VCaP (cell line): ENCODE measurements at regions not wholly inside any gene's neighbourhood (a gene's known extent, or its start where the extent isn't known, plus 50 kb on each side); places are given as distances from the start of the nearest gene placed in this dataset.

Experiments used
- H3K27ac ChIP-seq: fragments of 450-650 bp; 2 replicates; pipeline ENCODE4 v1.5.1; 2017
- CTCF ChIP-seq: fragments of 450-650 bp; conservative IDR thresholded peaks from 2 replicates; pipeline ENCODE4 v1.5.1; 2017; ENCODE audit warnings: mild to moderate bottlenecking, moderate library complexity

DNA sequence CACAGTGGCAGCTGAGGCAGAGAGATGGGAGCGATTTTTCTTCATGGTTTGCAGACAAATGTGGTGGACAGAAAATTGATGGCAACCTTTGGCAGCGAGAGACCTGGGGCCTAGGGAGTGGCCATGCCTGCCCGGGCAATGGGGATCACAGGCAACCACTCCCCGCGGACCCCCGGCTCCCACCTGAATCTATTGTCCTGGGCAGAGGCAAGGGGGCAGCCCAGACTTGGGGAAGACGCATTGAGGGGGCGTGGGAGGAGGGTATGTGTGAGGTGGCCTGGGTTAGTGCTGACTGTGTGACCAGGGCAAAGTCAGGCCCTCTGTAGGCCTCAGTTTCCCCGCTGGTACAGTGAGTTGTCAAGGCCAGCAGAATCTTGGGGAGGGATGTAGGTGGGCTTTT, 53.6 kb upstream of the BLCAP start:
- no peak overlapping the region for H3K27ac ChIP-seq
- TF ChIP-seq CTCF = no peak

- H3K27ac ChIP-seq = no peak overlapping the region
- no peak for TF ChIP-seq CTCF
These were observed 52.4 kb upstream of the BLCAP start for GRCh38 chr20:37580069-37580468.

DNA sequence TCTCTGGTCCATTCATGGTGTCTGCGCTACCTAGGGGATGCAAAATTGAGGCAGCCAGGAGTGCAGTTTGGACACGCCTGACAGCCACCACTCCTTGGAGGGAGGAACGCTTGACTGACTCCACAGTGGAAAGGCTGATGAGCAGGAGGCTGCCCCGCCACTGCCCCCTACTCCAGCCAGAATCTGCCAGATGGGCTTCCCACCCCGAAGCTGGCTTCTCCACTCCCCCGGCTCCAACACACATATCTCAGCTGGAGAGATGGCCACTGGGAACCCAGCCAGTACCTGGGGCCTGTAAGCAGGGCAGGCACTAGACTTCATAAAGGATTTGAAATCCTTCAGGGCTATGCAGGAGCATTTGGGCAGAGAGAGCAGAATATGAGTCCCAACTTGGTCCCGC, 51.4 kb upstream of the BLCAP start:
- no peak for TF ChIP-seq CTCF
- no peak overlapping the region for H3K27ac ChIP-seq

DNA sequence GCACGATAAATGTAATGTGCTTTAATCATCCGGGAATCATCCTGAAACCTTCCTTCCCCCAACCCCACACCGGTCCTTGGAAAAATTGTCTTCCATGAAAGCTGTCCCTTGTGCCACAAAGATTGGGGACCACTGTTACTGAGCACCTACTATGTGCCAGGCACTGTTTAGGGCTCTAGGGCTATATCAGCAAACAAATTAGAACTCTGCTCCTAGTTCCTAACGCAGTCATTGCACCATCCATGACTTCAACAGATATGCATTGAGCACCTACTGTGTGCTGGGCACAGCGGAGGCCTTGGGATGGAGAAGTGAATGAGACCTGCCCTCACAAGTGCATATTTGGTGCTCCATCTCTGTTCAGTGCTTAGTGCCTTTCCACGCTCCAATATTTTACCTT, 50.3 kb upstream of the BLCAP start:
- TF ChIP-seq CTCF = no peak

More for the DNA sequence above, 50.3 kb upstream of the BLCAP start:
- no peak overlapping the region for H3K27ac ChIP-seq
